Left lung (tissue), 4 donors: ENCODE measurements at regions not wholly inside any gene's neighbourhood (a gene's known extent, or its start where the extent isn't known, plus 50 kb on each side); places are given as distances from the start of the nearest gene placed in this dataset.

Experiments
- ATAC-seq: fragments of 200-7000 bp; cut with Tn5 transposase; one replicate; pipeline ENCODE4 v1.9.1; 2020; ENCODE audit warnings: moderate library complexity
- DNase-seq, 4 donors: peaks; one replicate each; pipeline ENCODE4 v3.0.0-alpha.2; 2013 to 2020
- H3K27ac ChIP-seq, 2 donors: fragments of 200-600 bp; sonication (generic) in 1 of 2; one replicate each; pipeline versions ENCODE4 v1.5.0 to v1.8.0; 2020 to 2021
- H3K27me3 ChIP-seq, 2 donors: fragments of 200-600 bp; sonication (generic) in 1 of 2; one replicate each; pipeline versions ENCODE4 v1.5.0 to v1.8.0; 2020 to 2021
- H3K36me3 ChIP-seq, 2 donors: fragments of 200-600 bp; sonication (generic) in 1 of 2; one replicate each; pipeline versions ENCODE4 v1.5.0 to v1.8.0; 2020 to 2021
- H3K4me1 ChIP-seq, 2 donors: fragments of 200-600 bp; one replicate each; pipeline ENCODE4 v1.8.0; 2021
- H3K4me3 ChIP-seq, 2 donors: fragments of 200-600 bp; sonication (generic) in 1 of 2; one replicate each; pipeline versions ENCODE4 v1.5.0 to v1.8.0; 2020 to 2021; ENCODE audit warnings: mild to moderate bottlenecking in 1 of 2
- H3K9me3 ChIP-seq, 2 donors: fragments of 200-600 bp; sonication (generic) in 1 of 2; one replicate each; pipeline versions ENCODE4 v1.5.0 to v1.8.0; 2020 to 2021
- CTCF ChIP-seq, 2 donors: fragments of 200-600 bp; sonication (generic) in 1 of 2; IDR thresholded peaks; one replicate each; pipeline versions ENCODE4 v1.5.0 to v1.8.0; 2021; ENCODE audit warnings: antibody characterized with exemption in 2 of 2
- intact Hi-C, 2 donors: fragments of 100-400 bp; cut with DNase I; formaldehyde crosslinking; loops; one replicate each; pipeline versions ENCODE4 v1.11.2 to v1.14.2; 2022
- donor health status: DM: no; HTN: yes; CAD: no.
- donor health status: DM: no; HTN: no; CAD: no.

DNA sequence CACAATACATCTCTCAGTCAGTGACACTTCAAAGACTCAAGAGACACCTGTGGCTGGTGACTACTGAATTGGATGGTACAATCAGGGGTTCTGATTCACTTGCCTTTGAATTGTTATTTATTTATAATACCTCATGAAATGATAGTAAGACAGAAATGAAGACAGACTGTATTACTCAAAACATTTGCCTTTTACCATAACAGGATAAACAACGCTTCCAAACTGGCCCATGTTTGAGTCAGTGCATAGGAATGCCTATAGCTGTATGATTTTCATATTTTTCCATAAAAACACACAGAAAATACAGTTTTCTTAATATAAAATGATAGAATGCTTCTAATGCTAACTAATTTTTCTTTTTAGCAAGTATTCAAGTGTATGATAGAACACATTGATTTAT is 59.5 kb upstream of the FGF14 start:
- intact Hi-C loops, result no loop called here
- Histone ChIP-seq H3K27ac (no peak overlapping the region), H3K36me3 (no peaks in the 10 kb centered on the region), H3K9me3 (no peaks in the 10 kb centered on the region), H3K27me3 (no peaks in the 10 kb centered on the region), H3K4me1 (no peaks in the 10 kb centered on the region), H3K4me3 (no peak overlapping the region)
- TF ChIP-seq CTCF (IDR thresholded peaks at IDR 0.05), result no peak
- DNase-seq (no peak), ATAC-seq (no peak)

- Histone ChIP-seq H3K4me3 (no peak overlapping the region), H3K27me3 (no peaks in the 10 kb centered on the region), H3K4me1 (no peaks in the 10 kb centered on the region), H3K27ac (no peak overlapping the region), H3K9me3 (no peaks in the 10 kb centered on the region), H3K36me3 (no peaks in the 10 kb centered on the region)
- intact Hi-C loops, result no loop called here
- no peak for TF ChIP-seq CTCF (IDR thresholded peaks at IDR 0.05)
- DNase-seq, result no peak
- no peak for ATAC-seq
Observed at GRCh38 chr13:102460806-102461205, 59.0 kb upstream of the FGF14 start.

GRCh38 chr13:102452836-102453235 is 51.0 kb upstream of the FGF14 start:
- ATAC-seq (no peak), DNase-seq (no peak)
- Histone ChIP-seq H3K36me3 (no peaks in the 10 kb centered on the region), H3K27me3 (no peaks in the 10 kb centered on the region), H3K9me3 (no peaks in the 10 kb centered on the region), H3K27ac (no peak overlapping the region), H3K4me1 (no peaks in the 10 kb centered on the region), H3K4me3 (no peak overlapping the region)
- TF ChIP-seq CTCF (IDR thresholded peaks at IDR 0.05), result no peak
- intact Hi-C loops, result no loop called here
